ENCODE measurements at regions not wholly inside any gene's neighbourhood (a gene's known extent, or its start where the extent isn't known, plus 50 kb on each side); places are given as distances from the start of the nearest gene placed in this dataset.

GRCh38 chr9:4371108-4371507 is 71.2 kb upstream of the GLIS3 start:
- H3K27me3 Mint-ChIP-seq: peaks cover 18% of the 10 kb centered on the region
- H3K27ac Mint-ChIP-seq: no peak overlapping the region
- no peaks in the 10 kb centered on the region for H3K4me1 ChIP-seq (ENCODE audit: control insufficient read depth in 2 of 2, insufficient read depth in 2 of 2, low read length in 2 of 2)
- no peaks in the 10 kb centered on the region for H3K4me1 Mint-ChIP-seq
- H3K36me3 ChIP-seq (replicated peaks in 1 of 2; ENCODE audit: control extremely low read depth in 1 of 2, control insufficient read depth in 1 of 2, extremely low read depth in 1 of 2, insufficient read depth in 2 of 2, low read length in 1 of 2): no peaks in the 10 kb centered on the region
- H3K9me3 Mint-ChIP-seq (ENCODE audit: insufficient read depth): no peaks in the 10 kb centered on the region
- H2AFZ ChIP-seq (ENCODE audit: insufficient read depth, low read depth, low read length, poor library complexity, severe bottlenecking): no peak overlapping the region
- H3K4me3 Mint-ChIP-seq: no peak overlapping the region
- no peak overlapping the region for H3K4me3 ChIP-seq (ENCODE audit: control extremely low read depth in 1 of 5, extremely low read depth in 1 of 5, insufficient read depth in 1 of 5, low read depth in 2 of 5, low read length in 4 of 5)
- no peaks in the 10 kb centered on the region for H3K27me3 ChIP-seq (replicated peaks in 1 of 4; ENCODE audit: control extremely low read depth in 1 of 4, control insufficient read depth in 3 of 4, insufficient read depth in 4 of 4, low read length in 3 of 4)
- H3K79me2 ChIP-seq (ENCODE audit: control insufficient read depth, insufficient read depth, low read length): no peaks in the 10 kb centered on the region
- no peak overlapping the region for H3K27ac ChIP-seq (ENCODE audit: low read length in 2 of 2)
- TF ChIP-seq CTCF (IDR thresholded peaks at IDR 0.05) (no peak), EZH2 (IDR thresholded peaks at IDR 0.05; ENCODE audit: borderline replicate concordance, insufficient read depth, low read depth, low read length, poor library complexity, severe bottlenecking) (no peak)
- ATAC-seq (ENCODE audit: low read depth) (no peak), DNase-seq (no peak)
- H3K9ac ChIP-seq (ENCODE audit: low read length): no peak overlapping the region
- 85% methylated on average over 5 of the region's 5 CpGs for WGBS (ENCODE audit: insufficient coverage)
- H3K4me2 ChIP-seq (replicated peaks; ENCODE audit: low read depth, low read length, poor library complexity, severe bottlenecking): no peak overlapping the region
- ChIA-PET POLR2A (no interaction called here), CTCF (no interaction called here)
- no peaks in the 10 kb centered on the region for H4K20me1 ChIP-seq (ENCODE audit: control insufficient read depth, insufficient read depth, low read length, poor library complexity, severe bottlenecking)
- no peaks in the 10 kb centered on the region for H3K9me3 ChIP-seq (ENCODE audit: control extremely low read depth in 1 of 3, control insufficient read depth in 2 of 3, insufficient read depth in 1 of 3, low read length in 2 of 3)
- intact Hi-C loops (cut with micrococcal nuclease): no loop called here

- Histone ChIP-seq H3K9ac (ENCODE audit: low read length) (no peak overlapping the region), H4K20me1 (ENCODE audit: control insufficient read depth, insufficient read depth, low read length, poor library complexity, severe bottlenecking) (no peaks in the 10 kb centered on the region), H3K4me3 (ENCODE audit: control extremely low read depth in 1 of 5, extremely low read depth in 1 of 5, insufficient read depth in 1 of 5, low read depth in 2 of 5, low read length in 4 of 5) (no peak overlapping the region), H2AFZ (ENCODE audit: insufficient read depth, low read depth, low read length, poor library complexity, severe bottlenecking) (no peak overlapping the region), H3K27me3 (replicated peaks in 1 of 4; ENCODE audit: control extremely low read depth in 1 of 4, control insufficient read depth in 3 of 4, insufficient read depth in 4 of 4, low read length in 3 of 4) (no peaks in the 10 kb centered on the region), H3K27ac (ENCODE audit: low read length in 2 of 2) (no peak overlapping the region), H3K79me2 (ENCODE audit: control insufficient read depth, insufficient read depth, low read length) (no peaks in the 10 kb centered on the region), H3K36me3 (replicated peaks in 1 of 2; ENCODE audit: control extremely low read depth in 1 of 2, control insufficient read depth in 1 of 2, extremely low read depth in 1 of 2, insufficient read depth in 2 of 2, low read length in 1 of 2) (no peaks in the 10 kb centered on the region), H3K9me3 (ENCODE audit: control extremely low read depth in 1 of 3, control insufficient read depth in 2 of 3, insufficient read depth in 1 of 3, low read length in 2 of 3) (no peaks in the 10 kb centered on the region), H3K4me2 (replicated peaks; ENCODE audit: low read depth, low read length, poor library complexity, severe bottlenecking) (no peak overlapping the region), H3K4me1 (ENCODE audit: control insufficient read depth in 2 of 2, insufficient read depth in 2 of 2, low read length in 2 of 2) (no peaks in the 10 kb centered on the region)
- WGBS (ENCODE audit: insufficient coverage): no CpG with 5 or more reads among the region's 3 CpGs
- ATAC-seq (ENCODE audit: low read depth): no peak
- DNase-seq: no peak
- no peaks in the 10 kb centered on the region for H3K9me3 Mint-ChIP-seq (ENCODE audit: insufficient read depth)
- POLR2A ChIA-PET: no interaction called here
- no peaks in the 10 kb centered on the region for H3K4me1 Mint-ChIP-seq
- intact Hi-C loops (cut with micrococcal nuclease): no loop called here
- CTCF ChIA-PET: no interaction called here
- H3K27me3 Mint-ChIP-seq: peaks cover 15% of the 10 kb centered on the region
- no peak overlapping the region for H3K4me3 Mint-ChIP-seq
- H3K27ac Mint-ChIP-seq: no peak overlapping the region
- TF ChIP-seq EZH2 (IDR thresholded peaks at IDR 0.05; ENCODE audit: borderline replicate concordance, insufficient read depth, low read depth, low read length, poor library complexity, severe bottlenecking): no peak
- no peak for TF ChIP-seq CTCF (IDR thresholded peaks at IDR 0.05)
Measured at GRCh38 chr9:4370501-4370900, 70.6 kb upstream of the GLIS3 start.

Data from B cell (primary cell).